Subcutaneous abdominal adipose tissue (tissue), 5 donors: ENCODE measurements at regions not wholly inside any gene's neighbourhood (a gene's known extent, or its start where the extent isn't known, plus 50 kb on each side); places are given as distances from the start of the nearest gene placed in this dataset.

Experiments
- H3K27ac ChIP-seq: one replicate; pipeline ENCODE4 v1.7.0; 2013; ENCODE audit warnings: low read depth, mild to moderate bottlenecking, inconsistent platforms, low read length, moderate library complexity
- H3K27me3 ChIP-seq, 5 donors: one replicate each; pipeline ENCODE4 v1.7.0; 2013; ENCODE audit warnings: low read length in 5 of 5, inconsistent platforms in 1 of 5; ENCODE audit not compliant: control insufficient read depth in 5 of 5, insufficient read depth in 4 of 5
- H3K36me3 ChIP-seq, 5 donors: one replicate each; pipeline ENCODE4 v1.7.0; 2013; ENCODE audit warnings: low read length in 5 of 5; ENCODE audit not compliant: control insufficient read depth in 5 of 5, insufficient read depth in 5 of 5
- H3K4me1 ChIP-seq, 5 donors: one replicate each; pipeline ENCODE4 v1.7.0; 2013; ENCODE audit warnings: low read length in 5 of 5, mild to moderate bottlenecking in 3 of 5, moderate library complexity in 1 of 5; ENCODE audit not compliant: control insufficient read depth in 5 of 5, insufficient read depth in 5 of 5
- H3K4me3 ChIP-seq, 5 donors: one replicate each; pipeline ENCODE4 v1.7.0; 2013; ENCODE audit warnings: low read length in 5 of 5, low read depth in 1 of 5
- H3K9ac ChIP-seq, 5 donors: one replicate each; pipeline ENCODE4 v1.7.0; 2013; ENCODE audit warnings: low read length in 5 of 5, mild to moderate bottlenecking in 4 of 5, moderate library complexity in 3 of 5
- H3K9me3 ChIP-seq, 5 donors: one replicate each; pipeline ENCODE4 v1.7.0; 2013; ENCODE audit warnings: low read length in 5 of 5; ENCODE audit not compliant: control insufficient read depth in 5 of 5
- donor health status: healthy.
- donor health status: healthy.
- donor health status: healthy.
- donor health status: healthy.
- donor health status: healthy.

GRCh38 chr4:124530464-124531077, 182.0 kb downstream of the ANKRD50 start:
- Histone ChIP-seq H3K9ac (no peak overlapping the region), H3K4me3 (no peak overlapping the region), H3K4me1 (peaks cover 0 to 6% (median 0%) of the 10 kb centered on the region in 5 donors), H3K9me3 (no peaks in the 10 kb centered on the region), H3K36me3 (no peaks in the 10 kb centered on the region), H3K27ac (no peak overlapping the region), H3K27me3 (no peaks in the 10 kb centered on the region)

- no peaks in the 10 kb centered on the region for H3K9me3 ChIP-seq
- H3K27ac ChIP-seq, result no peak overlapping the region
- H3K4me1 ChIP-seq, result peaks cover 0 to 5% (median 0%) of the 10 kb centered on the region in 5 donors
- H3K4me3 ChIP-seq, result no peak overlapping the region
- no peak overlapping the region for H3K9ac ChIP-seq
- H3K36me3 ChIP-seq, result no peaks in the 10 kb centered on the region
- H3K27me3 ChIP-seq, result no peaks in the 10 kb centered on the region
These were observed 178.4 kb downstream of the ANKRD50 start for GRCh38 chr4:124534131-124534530.

- no peaks in the 10 kb centered on the region for H3K27me3 ChIP-seq
- H3K27ac ChIP-seq, result no peak overlapping the region
- H3K4me3 ChIP-seq, result no peak overlapping the region
- no peaks in the 10 kb centered on the region for H3K36me3 ChIP-seq
- H3K9ac ChIP-seq, result no peak overlapping the region
- peaks cover 0 to 5% (median 0%) of the 10 kb centered on the region in 5 donors for H3K4me1 ChIP-seq
- H3K9me3 ChIP-seq, result no peaks in the 10 kb centered on the region
These were observed 177.5 kb downstream of the ANKRD50 start for GRCh38 chr4:124535003-124535402.

DNA sequence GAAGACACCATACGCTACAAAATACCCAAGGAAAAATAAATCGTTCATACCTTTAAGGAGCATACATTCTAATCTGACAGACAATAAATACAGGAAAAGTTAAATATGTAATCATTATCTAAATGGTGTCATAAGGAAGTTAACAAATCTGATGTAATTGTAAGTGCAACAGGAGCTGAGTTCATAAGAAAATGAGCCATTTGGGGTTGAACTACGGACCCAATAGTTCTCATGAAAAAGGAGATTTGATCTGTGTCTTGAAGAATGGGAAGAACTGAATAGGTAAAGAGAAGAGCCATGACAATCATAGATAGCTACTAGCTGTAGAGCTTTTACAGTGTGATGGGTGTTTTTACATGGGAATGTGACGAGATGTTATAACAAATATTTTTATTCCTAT, 175.6 kb downstream of the ANKRD50 start:
- no peaks in the 10 kb centered on the region for H3K27me3 ChIP-seq
- H3K4me1 ChIP-seq, result peaks cover 0 to 5% (median 0%) of the 10 kb centered on the region in 5 donors
- no peak overlapping the region for H3K4me3 ChIP-seq
- no peak overlapping the region for H3K27ac ChIP-seq
- no peak overlapping the region for H3K9ac ChIP-seq
- H3K36me3 ChIP-seq, result no peaks in the 10 kb centered on the region
- H3K9me3 ChIP-seq, result no peaks in the 10 kb centered on the region

DNA sequence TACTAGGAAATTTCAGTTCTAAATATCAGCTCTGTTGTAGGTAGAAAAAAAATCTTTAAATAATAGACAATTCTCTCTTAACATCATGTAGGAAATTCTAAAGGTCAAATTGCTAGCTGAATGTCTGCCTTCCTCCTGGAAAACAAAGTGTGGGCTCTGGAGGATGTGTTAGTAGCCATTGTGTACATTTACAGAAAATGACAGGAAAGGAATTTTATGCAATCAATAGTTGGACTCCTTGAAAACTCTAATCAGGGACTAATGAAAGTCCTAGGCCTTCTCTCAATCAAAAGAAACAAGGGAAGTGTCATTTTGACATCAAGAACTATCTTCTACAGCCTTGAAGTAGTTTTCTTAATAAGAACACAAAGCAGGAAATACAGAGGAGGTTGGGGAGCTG, 174.6 kb downstream of the ANKRD50 start:
- Histone ChIP-seq H3K9me3 (no peaks in the 10 kb centered on the region), H3K9ac (no peak overlapping the region), H3K36me3 (no peaks in the 10 kb centered on the region), H3K27me3 (no peaks in the 10 kb centered on the region), H3K4me3 (no peak overlapping the region), H3K27ac (no peak overlapping the region), H3K4me1 (peaks cover 0 to 5% (median 0%) of the 10 kb centered on the region in 5 donors)

- no peaks in the 10 kb centered on the region for H3K9me3 ChIP-seq
- H3K4me1 ChIP-seq, result peaks cover 0 to 5% (median 0%) of the 10 kb centered on the region in 5 donors
- no peak overlapping the region for H3K4me3 ChIP-seq
- H3K36me3 ChIP-seq, result no peaks in the 10 kb centered on the region
- no peaks in the 10 kb centered on the region for H3K27me3 ChIP-seq
- H3K27ac ChIP-seq, result no peak overlapping the region
- no peak overlapping the region for H3K9ac ChIP-seq
These were observed 172.5 kb downstream of the ANKRD50 start for GRCh38 chr4:124540014-124540413.

DNA sequence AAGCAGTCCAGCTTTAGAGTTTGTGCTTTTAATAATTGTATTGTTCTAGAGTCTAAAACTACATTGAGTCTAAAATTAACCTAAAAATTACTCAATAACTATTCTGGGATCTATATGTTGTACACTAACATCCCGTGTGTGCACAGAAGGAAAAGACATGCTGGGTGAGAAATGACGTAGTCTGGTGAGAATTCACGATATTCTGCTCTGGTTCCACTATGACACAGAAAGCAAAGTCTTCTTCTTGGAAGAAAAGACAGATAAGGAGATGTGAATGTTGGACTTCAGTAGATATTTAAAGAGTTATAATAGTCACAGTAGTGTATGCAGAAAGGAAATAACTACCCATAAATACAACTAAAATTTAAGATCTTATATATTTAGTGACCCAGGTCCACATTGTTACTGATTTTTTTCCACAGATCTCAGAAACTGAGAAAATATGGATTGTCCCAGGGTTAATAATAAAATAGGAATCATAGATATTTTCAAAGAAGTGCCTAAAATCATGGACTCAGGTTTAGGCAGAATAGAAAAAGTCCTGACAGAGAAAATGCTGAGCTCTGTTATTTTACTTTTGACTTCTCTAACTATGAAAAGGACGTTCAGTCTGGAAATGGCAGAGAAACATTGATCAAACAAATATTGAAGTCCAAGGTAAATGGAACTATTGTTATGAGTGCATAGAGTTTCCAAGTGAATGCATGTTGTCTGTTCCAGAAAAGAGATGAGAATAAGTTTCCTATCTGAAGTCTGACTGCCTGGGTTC, 170.7 kb downstream of the ANKRD50 start:
- H3K36me3 ChIP-seq, result no peaks in the 10 kb centered on the region
- H3K27me3 ChIP-seq, result no peaks in the 10 kb centered on the region
- no peaks in the 10 kb centered on the region for H3K9me3 ChIP-seq
- H3K4me1 ChIP-seq, result peaks cover 0 to 5% (median 0%) of the 10 kb centered on the region in 5 donors
- no peak overlapping the region for H3K4me3 ChIP-seq
- H3K27ac ChIP-seq, result no peak overlapping the region
- no peak overlapping the region for H3K9ac ChIP-seq

DNA sequence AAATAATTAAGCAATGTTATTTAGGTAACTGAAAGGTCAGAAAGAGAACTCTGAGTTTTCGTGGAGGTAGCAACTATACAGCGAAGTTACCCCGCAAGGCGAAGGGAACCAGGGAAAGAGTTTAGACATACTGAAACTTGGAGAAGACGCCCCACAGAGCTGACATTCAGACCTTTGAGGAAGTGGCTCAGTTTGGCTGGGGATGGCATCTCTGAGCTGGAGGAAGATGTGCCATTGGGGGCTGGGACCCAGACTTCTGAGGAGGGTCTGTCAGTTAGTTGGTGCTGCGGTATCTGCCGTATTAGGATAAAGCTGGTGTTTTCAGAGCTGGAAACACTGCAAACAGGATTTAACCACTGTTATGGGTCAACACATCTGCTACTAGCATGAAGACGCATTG, 156.6 kb downstream of the ANKRD50 start:
- no peaks in the 10 kb centered on the region for H3K36me3 ChIP-seq
- no peak overlapping the region for H3K27ac ChIP-seq
- H3K4me3 ChIP-seq, result no peak overlapping the region
- H3K27me3 ChIP-seq, result no peaks in the 10 kb centered on the region
- H3K9ac ChIP-seq, result no peak overlapping the region
- no peaks in the 10 kb centered on the region for H3K4me1 ChIP-seq
- H3K9me3 ChIP-seq, result peaks cover 0 to 3% (median 0%) of the 10 kb centered on the region in 5 donors

DNA sequence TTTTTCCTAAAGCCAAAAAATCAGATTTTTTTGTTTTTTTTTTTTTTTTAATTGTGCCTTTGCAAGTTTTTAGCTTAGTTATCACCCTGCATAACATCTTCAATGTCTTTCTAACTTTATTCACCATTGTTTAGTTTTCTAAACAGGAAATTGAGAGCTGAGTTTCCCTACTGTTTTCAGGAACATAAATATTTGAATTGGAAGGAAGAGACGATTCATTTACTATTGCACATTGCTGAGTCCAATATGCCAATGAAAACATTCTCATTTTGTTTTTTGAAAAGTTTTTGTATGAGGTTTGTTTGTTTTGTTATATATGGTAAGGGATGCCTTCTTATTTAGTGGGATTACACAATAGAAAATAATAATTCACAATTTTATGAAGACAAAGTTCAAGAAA, 148.4 kb downstream of the ANKRD50 start:
- no peaks in the 10 kb centered on the region for H3K4me1 ChIP-seq
- no peak overlapping the region for H3K4me3 ChIP-seq
- peaks cover 0 to 3% (median 0%) of the 10 kb centered on the region in 5 donors for H3K9me3 ChIP-seq
- no peak overlapping the region for H3K9ac ChIP-seq
- no peaks in the 10 kb centered on the region for H3K27me3 ChIP-seq
- H3K27ac ChIP-seq, result no peak overlapping the region
- peaks cover 0 to 4% (median 0%) of the 10 kb centered on the region in 5 donors for H3K36me3 ChIP-seq

- peaks cover 0 to 4% (median 0%) of the 10 kb centered on the region in 5 donors for H3K36me3 ChIP-seq
- H3K4me3 ChIP-seq, result no peak overlapping the region
These were observed 147.2 kb downstream of the ANKRD50 start for GRCh38 chr4:124565371-124565770.

More at GRCh38 chr4:124565371-124565770, 147.2 kb downstream of the ANKRD50 start:
- H3K9me3 ChIP-seq, result peaks cover 0 to 3% (median 0%) of the 10 kb centered on the region in 5 donors
- H3K27me3 ChIP-seq, result no peaks in the 10 kb centered on the region
- no peak overlapping the region for H3K27ac ChIP-seq
- H3K4me1 ChIP-seq, result no peaks in the 10 kb centered on the region
- no peak overlapping the region for H3K9ac ChIP-seq
